ENCODE measurements at regions not wholly inside any gene's neighbourhood (a gene's known extent, or its start where the extent isn't known, plus 50 kb on each side); places are given as distances from the start of the nearest gene placed in this dataset.

GRCh38 chr20:39117491-39117890, 155.3 kb downstream of the DHX35 start:
- Histone ChIP-seq H3K9ac (no peak overlapping the region), H3K79me2 (no peaks in the 10 kb centered on the region), H3K4me1 (peaks cover 48% of the 10 kb centered on the region), H2AFZ (no peak overlapping the region), H3K27me3 (ENCODE audit: control insufficient read depth, insufficient read depth, low read length) (no peaks in the 10 kb centered on the region), H3K36me3 (ENCODE audit: control insufficient read depth, insufficient read depth, low read length) (no peaks in the 10 kb centered on the region), H3K4me2 (ENCODE audit: low read length) (no peak overlapping the region), H3K27ac (no peak overlapping the region), H3K4me3 (ENCODE audit: low read depth, low read length) (no peak overlapping the region), H3K9me3 (ENCODE audit: control insufficient read depth, low read length) (no peaks in the 10 kb centered on the region)
- TF ChIP-seq CTCF (IDR thresholded peaks at IDR 0.05) = no peak

GRCh38 chr20:39116020-39116419, 153.9 kb downstream of the DHX35 start:
- H3K27me3 ChIP-seq (ENCODE audit: control insufficient read depth, insufficient read depth, low read length) = no peaks in the 10 kb centered on the region

GRCh38 chr20:39112178-39112743, 150.1 kb downstream of the DHX35 start:
- Histone ChIP-seq H3K36me3 (ENCODE audit: control insufficient read depth, insufficient read depth, low read length) (no peaks in the 10 kb centered on the region), H3K4me1 (peaks cover 28% of the 10 kb centered on the region), H3K79me2 (no peaks in the 10 kb centered on the region), H3K4me3 (ENCODE audit: low read depth, low read length) (no peak overlapping the region), H3K9me3 (ENCODE audit: control insufficient read depth, low read length) (no peaks in the 10 kb centered on the region), H3K27me3 (ENCODE audit: control insufficient read depth, insufficient read depth, low read length) (no peaks in the 10 kb centered on the region), H3K27ac (peak overlapping the region; percentile 93), H2AFZ (peak overlapping the region; percentile 77), H3K9ac (no peak overlapping the region), H3K4me2 (ENCODE audit: low read length) (peak overlapping the region; percentile 70)
- peak; percentile 89 for TF ChIP-seq CTCF (IDR thresholded peaks at IDR 0.05)

More at GRCh38 chr20:39116020-39116419, 153.9 kb downstream of the DHX35 start:
- Histone ChIP-seq H3K4me3 (ENCODE audit: low read depth, low read length) (no peak overlapping the region), H2AFZ (no peak overlapping the region), H3K4me1 (peaks cover 48% of the 10 kb centered on the region), H3K79me2 (no peaks in the 10 kb centered on the region), H3K9ac (no peak overlapping the region), H3K36me3 (ENCODE audit: control insufficient read depth, insufficient read depth, low read length) (no peaks in the 10 kb centered on the region), H3K27ac (no peak overlapping the region), H3K9me3 (ENCODE audit: control insufficient read depth, low read length) (no peaks in the 10 kb centered on the region), H3K4me2 (ENCODE audit: low read length) (no peak overlapping the region)
- TF ChIP-seq CTCF (IDR thresholded peaks at IDR 0.05) = no peak

GRCh38 chr20:39111359-39112177, 149.4 kb downstream of the DHX35 start:
- H3K9me3 ChIP-seq (ENCODE audit: control insufficient read depth, low read length) = no peaks in the 10 kb centered on the region
- peak overlapping the region; percentile 70 for H3K4me2 ChIP-seq (ENCODE audit: low read length)
- no peak overlapping the region for H3K4me3 ChIP-seq (ENCODE audit: low read depth, low read length)
- H3K27me3 ChIP-seq (ENCODE audit: control insufficient read depth, insufficient read depth, low read length) = no peaks in the 10 kb centered on the region
- H2AFZ ChIP-seq = peak overlapping the region; percentile 77
- no peaks in the 10 kb centered on the region for H3K79me2 ChIP-seq
- H3K4me1 ChIP-seq = peaks cover 28% of the 10 kb centered on the region
- no peaks in the 10 kb centered on the region for H3K36me3 ChIP-seq (ENCODE audit: control insufficient read depth, insufficient read depth, low read length)
- H3K9ac ChIP-seq = no peak overlapping the region
- peak overlapping the region; percentile 93 for H3K27ac ChIP-seq
- no peak for TF ChIP-seq CTCF (IDR thresholded peaks at IDR 0.05)

Data from parathyroid adenoma (tissue), 2 donors.